ENCODE measurements at regions not wholly inside any gene's neighbourhood (a gene's known extent, or its start where the extent isn't known, plus 50 kb on each side); places are given as distances from the start of the nearest gene placed in this dataset.

GRCh38 chr5:111670826-111671492 is 86.0 kb downstream of the NREP start:
- CTCF ChIA-PET = no interaction called here
- Histone ChIP-seq H3K4me3 (ENCODE audit: low read depth, low read length) (no peak overlapping the region), H3K36me3 (ENCODE audit: control insufficient read depth, insufficient read depth, low read length) (no peaks in the 10 kb centered on the region), H3K27me3 (ENCODE audit: control insufficient read depth, insufficient read depth, low read length) (no peaks in the 10 kb centered on the region)
- POLR2A ChIA-PET = no interaction called here
- TF ChIP-seq CTCF (IDR thresholded peaks at IDR 0.05; ENCODE audit: insufficient read depth, low read depth, low read length) = no peak
- no peak for DNase-seq (ENCODE audit: low read depth)

DNA sequence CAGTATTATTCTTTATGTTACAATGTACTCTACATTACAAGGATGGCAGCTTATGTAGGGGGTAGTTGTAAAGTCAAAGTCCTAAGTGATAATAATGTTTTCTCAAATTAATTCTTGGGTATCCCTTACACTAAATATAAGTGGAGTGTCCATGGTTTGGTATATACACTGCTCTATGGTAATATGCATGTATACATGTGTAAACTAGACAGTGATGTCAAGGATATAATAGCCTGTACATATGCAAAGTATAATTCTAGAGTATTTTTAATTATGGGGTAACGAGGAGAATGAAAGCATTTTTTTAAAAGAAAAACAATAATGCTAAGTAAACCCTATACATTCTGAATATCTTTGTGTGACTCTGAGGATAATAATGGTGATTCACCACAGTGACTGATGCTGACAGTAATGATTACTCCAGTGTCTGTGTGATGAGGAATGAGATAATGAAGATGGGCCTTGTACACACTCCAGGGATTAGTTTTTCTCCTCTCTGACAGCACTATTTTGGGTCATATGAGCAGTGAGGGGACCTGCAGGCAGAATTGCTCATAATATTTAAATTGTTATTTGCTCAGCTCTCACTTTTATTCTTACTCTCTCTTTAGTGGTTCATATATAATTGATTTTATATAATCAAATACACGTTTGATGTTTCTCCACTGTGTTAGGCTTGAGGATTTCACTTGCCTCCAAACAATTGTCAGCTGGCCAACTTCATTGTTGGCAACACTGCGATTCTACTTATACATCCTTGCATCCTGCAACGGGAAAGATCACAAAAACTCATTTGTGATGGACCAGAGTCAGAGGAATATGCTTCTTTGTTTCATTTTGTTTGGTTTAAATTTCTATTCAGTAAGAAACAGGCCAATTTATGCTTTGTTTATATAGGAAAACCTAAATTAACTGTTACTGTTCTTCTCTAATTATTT is 88.2 kb downstream of the NREP start:
- ChIA-PET POLR2A (no interaction called here), CTCF (no interaction called here)
- Histone ChIP-seq H3K36me3 (ENCODE audit: control insufficient read depth, insufficient read depth, low read length) (no peaks in the 10 kb centered on the region), H3K27me3 (ENCODE audit: control insufficient read depth, insufficient read depth, low read length) (no peaks in the 10 kb centered on the region), H3K4me3 (ENCODE audit: low read depth, low read length) (no peak overlapping the region)
- no peak for DNase-seq (ENCODE audit: low read depth)
- no peak for TF ChIP-seq CTCF (IDR thresholded peaks at IDR 0.05; ENCODE audit: insufficient read depth, low read depth, low read length)

DNA sequence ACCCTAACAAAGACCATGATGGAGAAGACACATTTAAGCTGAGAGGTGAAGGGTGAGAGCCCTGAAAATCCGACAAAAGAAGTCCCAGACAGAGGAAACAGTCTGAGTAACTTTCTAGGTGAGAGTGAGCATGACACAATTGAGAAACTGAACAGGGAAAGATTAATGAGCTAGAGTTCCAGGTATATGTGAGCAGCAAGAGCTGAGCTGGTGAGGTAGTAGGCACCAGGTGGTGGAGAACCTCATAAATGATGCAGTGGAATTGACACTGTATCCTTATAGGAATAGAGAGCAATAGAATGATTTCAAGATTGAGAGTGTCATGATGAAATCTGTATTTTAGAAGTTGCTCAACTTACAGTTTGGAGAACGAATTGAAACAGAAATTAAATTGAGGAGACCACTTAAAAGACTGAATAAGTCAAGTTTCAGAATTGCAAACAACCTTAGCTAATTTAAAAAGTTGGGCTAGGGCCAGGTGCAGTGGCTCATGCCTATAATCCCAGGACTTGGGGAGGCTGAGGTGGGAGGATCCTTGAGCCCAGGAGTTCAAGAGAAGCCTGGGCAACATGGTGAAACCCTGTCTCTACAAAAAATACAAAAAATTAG is 89.8 kb downstream of the NREP start:
- H3K27me3 ChIP-seq (ENCODE audit: control insufficient read depth, insufficient read depth, low read length) = no peaks in the 10 kb centered on the region
- no peaks in the 10 kb centered on the region for H3K36me3 ChIP-seq (ENCODE audit: control insufficient read depth, insufficient read depth, low read length)
- ChIA-PET CTCF (interaction anchor here (0.8 kb wide), 1 partner anchor 61 kb away, joined by 3 read pairs; no protein-coding TSS in a partner anchor), POLR2A (no interaction called here)
- no peak overlapping the region for H3K4me3 ChIP-seq (ENCODE audit: low read depth, low read length)
- TF ChIP-seq CTCF (IDR thresholded peaks at IDR 0.05; ENCODE audit: insufficient read depth, low read depth, low read length) = no peak
- no peak for DNase-seq (ENCODE audit: low read depth)

GRCh38 chr5:111656580-111656979 is 100.4 kb downstream of the NREP start:
- CTCF ChIA-PET = no interaction called here
- TF ChIP-seq CTCF (IDR thresholded peaks at IDR 0.05; ENCODE audit: insufficient read depth, low read depth, low read length) = no peak
- Histone ChIP-seq H3K27me3 (ENCODE audit: control insufficient read depth, insufficient read depth, low read length) (no peaks in the 10 kb centered on the region), H3K4me3 (ENCODE audit: low read depth, low read length) (no peak overlapping the region), H3K36me3 (ENCODE audit: control insufficient read depth, insufficient read depth, low read length) (no peaks in the 10 kb centered on the region)
- POLR2A ChIA-PET = no interaction called here
- DNase-seq (ENCODE audit: low read depth) = no peak
